ENCODE measurements at regions not wholly inside any gene's neighbourhood (a gene's known extent, or its start where the extent isn't known, plus 50 kb on each side); places are given as distances from the start of the nearest gene placed in this dataset.
"Not testable (repeated sequence)": the region's sequence is repeated elsewhere in the genome, so short reads cannot be mapped to it uniquely, and the experiment has no call there.

- TF ChIP-seq, protein P1, sequence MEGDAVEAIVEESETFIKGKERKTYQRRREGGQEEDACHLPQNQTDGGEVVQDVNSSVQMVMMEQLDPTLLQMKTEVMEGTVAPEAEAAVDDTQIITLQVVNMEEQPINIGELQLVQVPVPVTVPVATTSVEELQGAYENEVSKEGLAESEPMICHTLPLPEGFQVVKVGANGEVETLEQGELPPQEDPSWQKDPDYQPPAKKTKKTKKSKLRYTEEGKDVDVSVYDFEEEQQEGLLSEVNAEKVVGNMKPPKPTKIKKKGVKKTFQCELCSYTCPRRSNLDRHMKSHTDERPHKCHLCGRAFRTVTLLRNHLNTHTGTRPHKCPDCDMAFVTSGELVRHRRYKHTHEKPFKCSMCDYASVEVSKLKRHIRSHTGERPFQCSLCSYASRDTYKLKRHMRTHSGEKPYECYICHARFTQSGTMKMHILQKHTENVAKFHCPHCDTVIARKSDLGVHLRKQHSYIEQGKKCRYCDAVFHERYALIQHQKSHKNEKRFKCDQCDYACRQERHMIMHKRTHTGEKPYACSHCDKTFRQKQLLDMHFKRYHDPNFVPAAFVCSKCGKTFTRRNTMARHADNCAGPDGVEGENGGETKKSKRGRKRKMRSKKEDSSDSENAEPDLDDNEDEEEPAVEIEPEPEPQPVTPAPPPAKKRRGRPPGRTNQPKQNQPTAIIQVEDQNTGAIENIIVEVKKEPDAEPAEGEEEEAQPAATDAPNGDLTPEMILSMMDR (IDR thresholded peaks at IDR 0.05) = not testable (repeated sequence)
- not testable (repeated sequence) for TF ChIP-seq POLR2A (IDR thresholded peaks at IDR 0.05)
Observed at GRCh38 chr6:99702287-99702686, 95.7 kb downstream of the PRDM13 start.
